ENCODE measurements at regions not wholly inside any gene's neighbourhood (a gene's known extent, or its start where the extent isn't known, plus 50 kb on each side); places are given as distances from the start of the nearest gene placed in this dataset.

GRCh38 chrX:518319-518718 lies 112.3 kb upstream of the SHOX start (continued):
- TF ChIP-seq HDAC6 (IDR thresholded peaks at IDR 0.05; ENCODE audit: low read depth, low read length) (no peak), ZNF274 (IDR thresholded peaks at IDR 0.05; ENCODE audit: borderline replicate concordance, extremely low read depth, low read length) (no peak), BCL11A (IDR thresholded peaks at IDR 0.05; ENCODE audit: low read depth in 2 of 2, low read length in 2 of 2) (no peak)
